GF-D8 (cell line): ENCODE measurements at regions not wholly inside any gene's neighbourhood (a gene's known extent, or its start where the extent isn't known, plus 50 kb on each side); places are given as distances from the start of the nearest gene placed in this dataset.
"Not testable (repeated sequence)": the region's sequence is repeated elsewhere in the genome, so short reads cannot be mapped to it uniquely, and the experiment has no call there.

Source experiments
- DNase-seq: peaks from one replicate; lab custom pipeline; 2025; lab: John Stamatoyannopoulos, UW

GRCh38 chr5:89081360-89081759 lies 198.4 kb upstream of the MEF2C start:
- no peak for DNase-seq

- no peak for DNase-seq
These were observed 197.6 kb upstream of the MEF2C start for GRCh38 chr5:89080467-89081116.

- no peak for DNase-seq
These were observed 190.1 kb upstream of the MEF2C start for GRCh38 chr5:89072842-89073672.

GRCh38 chr5:89071941-89072331 lies 189.0 kb upstream of the MEF2C start:
- DNase-seq = no peak

- DNase-seq = no peak
These were observed 188.3 kb upstream of the MEF2C start for GRCh38 chr5:89071101-89071940.

GRCh38 chr5:89069591-89069990 lies 186.6 kb upstream of the MEF2C start:
- no peak for DNase-seq

GRCh38 chr5:89067362-89067761 lies 184.4 kb upstream of the MEF2C start:
- no peak for DNase-seq

GRCh38 chr5:89065919-89066318 lies 182.9 kb upstream of the MEF2C start:
- no peak for DNase-seq

GRCh38 chr5:89064736-89065135 lies 181.8 kb upstream of the MEF2C start:
- no peak for DNase-seq

GRCh38 chr5:89064054-89064453 lies 181.1 kb upstream of the MEF2C start:
- no peak for DNase-seq

- no peak for DNase-seq
These were observed 177.8 kb upstream of the MEF2C start for GRCh38 chr5:89060768-89061167.

GRCh38 chr5:89059274-89059673 lies 176.3 kb upstream of the MEF2C start:
- no peak for DNase-seq

- DNase-seq = no peak
These were observed 172.7 kb upstream of the MEF2C start for GRCh38 chr5:89055695-89056085.

- DNase-seq = no peak
These were observed 172.2 kb upstream of the MEF2C start for GRCh38 chr5:89055015-89055694.

GRCh38 chr5:89053547-89053946 lies 170.6 kb upstream of the MEF2C start:
- no peak for DNase-seq

- DNase-seq = not testable (repeated sequence)
These were observed 167.1 kb upstream of the MEF2C start for GRCh38 chr5:89050062-89050461.

- no peak for DNase-seq
These were observed 164.6 kb upstream of the MEF2C start for GRCh38 chr5:89047571-89047970.

- DNase-seq = no peak
These were observed 162.2 kb upstream of the MEF2C start for GRCh38 chr5:89045216-89045615.

- DNase-seq = no peak
These were observed 161.8 kb upstream of the MEF2C start for GRCh38 chr5:89044674-89045200.

- no peak for DNase-seq
These were observed 160.7 kb upstream of the MEF2C start for GRCh38 chr5:89043676-89044075.

- no peak for DNase-seq
These were observed 159.8 kb upstream of the MEF2C start for GRCh38 chr5:89042746-89043145.

GRCh38 chr5:89041976-89042375 lies 159.0 kb upstream of the MEF2C start:
- DNase-seq = no peak
